GM19463 (cell line): ENCODE measurements at regions not wholly inside any gene's neighbourhood (a gene's known extent, or its start where the extent isn't known, plus 50 kb on each side); places are given as distances from the start of the nearest gene placed in this dataset.

ENCODE experiments used
- ATAC-seq: cut with Tn5 transposase; IDR thresholded peaks from one replicate; pipeline ENCODE4 v1.9.1; 2021; ENCODE audit warnings: mild to moderate bottlenecking, moderate library complexity; ENCODE audit not compliant: unreplicated experiment

DNA sequence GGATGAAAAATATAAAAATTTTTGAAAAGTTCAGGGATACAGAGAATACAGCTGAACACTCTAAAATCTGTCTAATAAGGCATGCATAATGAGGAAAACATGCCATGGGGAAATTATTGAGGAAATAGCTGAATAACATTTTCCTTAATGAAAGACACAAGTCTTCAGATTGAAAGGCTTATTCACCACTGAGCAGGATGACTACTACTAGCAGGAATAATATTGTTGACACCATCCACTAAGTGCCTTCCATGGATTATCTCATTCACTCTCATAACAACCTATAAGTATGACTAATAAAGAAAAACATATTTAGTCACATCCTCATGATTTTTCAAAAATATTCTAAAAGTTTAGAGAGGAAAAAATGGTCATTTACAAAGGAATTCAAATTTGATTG lies 96.7 kb upstream of the FER start:
- no peak for ATAC-seq

DNA sequence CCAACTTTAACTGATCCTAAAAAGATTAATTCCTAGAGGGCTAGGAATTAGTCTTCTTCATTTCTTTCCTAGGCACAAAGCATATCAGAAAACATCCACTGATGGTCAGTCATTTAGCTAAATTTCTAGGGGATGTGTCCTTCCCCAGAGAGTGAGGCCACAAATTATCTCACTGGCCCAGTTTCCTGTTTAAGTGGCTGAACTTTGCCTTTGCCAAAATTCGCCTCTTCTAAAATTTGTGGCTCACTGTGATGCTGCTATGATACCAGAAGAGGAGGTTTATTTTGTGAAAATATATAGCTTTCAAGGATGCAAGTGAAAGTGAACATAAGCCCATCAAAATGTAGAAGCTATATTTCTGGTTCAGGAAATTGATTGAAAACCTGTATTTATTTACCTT lies 98.1 kb upstream of the FER start:
- no peak for ATAC-seq

DNA sequence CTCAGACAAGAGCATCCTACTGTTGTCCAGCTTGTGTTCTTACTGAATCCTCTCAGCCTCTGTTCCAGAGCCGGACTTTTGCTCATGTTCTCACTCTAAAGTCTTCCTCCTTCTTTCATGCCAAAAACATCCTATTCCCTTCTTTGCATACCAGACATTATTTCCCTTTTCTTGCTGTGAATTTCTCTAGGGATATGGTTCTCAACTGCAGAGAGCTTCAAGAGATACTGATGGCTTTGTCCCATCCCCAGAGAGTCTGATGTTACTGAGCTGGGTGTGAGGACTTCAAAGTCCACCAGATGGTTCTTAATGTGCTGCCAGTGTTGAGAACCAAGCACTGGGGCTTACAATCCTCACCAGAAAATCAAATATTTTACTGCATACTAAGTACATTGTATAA lies 98.6 kb upstream of the FER start:
- ATAC-seq, result no peak

DNA sequence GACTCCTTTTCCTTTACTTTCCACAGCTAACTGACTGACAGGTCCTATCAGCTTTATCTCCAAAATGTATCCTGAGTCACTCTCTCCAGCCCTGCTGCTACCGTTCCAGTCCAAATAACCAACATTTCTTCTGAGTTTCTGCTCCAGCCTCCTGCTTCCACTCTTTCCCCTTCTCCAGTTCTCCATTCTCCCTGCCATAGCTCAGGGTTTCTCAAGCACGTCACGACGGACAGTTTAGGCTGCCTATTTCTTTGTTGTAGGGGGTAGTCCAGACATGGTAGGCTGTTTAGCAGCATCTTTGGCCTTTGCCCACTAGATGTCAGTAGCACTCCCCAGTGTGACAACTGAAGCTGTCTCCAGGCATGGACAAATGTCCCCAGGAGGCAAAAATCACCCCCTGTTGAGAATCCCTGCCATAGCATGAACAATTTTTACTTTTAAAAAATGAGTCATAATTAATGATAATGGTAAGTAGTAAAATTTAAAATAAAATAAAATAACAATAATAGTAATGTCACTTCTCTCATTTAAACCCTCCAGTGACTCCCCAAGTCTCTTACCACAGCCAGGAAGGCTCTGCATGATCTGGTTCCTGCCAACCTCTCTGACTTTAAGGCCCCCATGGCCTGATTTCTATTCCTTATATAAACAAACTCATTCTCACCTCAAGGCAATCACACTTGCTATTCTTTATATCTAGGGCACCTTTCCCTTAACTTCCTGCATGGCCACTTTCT lies 105.4 kb upstream of the FER start:
- peak; percentile 99 for ATAC-seq

DNA sequence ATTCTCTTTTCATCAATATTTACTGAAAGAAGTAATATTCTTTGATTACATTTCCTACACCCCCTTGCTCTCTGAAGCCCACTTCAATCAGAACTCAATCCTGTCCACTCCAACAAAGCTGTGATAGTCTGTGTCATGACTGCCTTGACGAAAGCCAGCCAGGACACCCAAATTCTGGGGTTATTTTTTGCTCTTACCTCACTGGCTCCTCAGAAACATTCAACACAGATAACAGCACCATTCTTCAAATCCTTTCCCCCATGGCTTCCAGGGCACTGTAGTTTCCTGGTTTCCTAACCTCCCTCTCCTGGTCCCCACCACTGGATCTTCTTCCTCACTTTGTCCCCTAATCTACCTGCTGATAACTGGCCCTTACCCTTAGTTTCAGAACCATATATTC lies 106.1 kb upstream of the FER start:
- ATAC-seq, result no peak

DNA sequence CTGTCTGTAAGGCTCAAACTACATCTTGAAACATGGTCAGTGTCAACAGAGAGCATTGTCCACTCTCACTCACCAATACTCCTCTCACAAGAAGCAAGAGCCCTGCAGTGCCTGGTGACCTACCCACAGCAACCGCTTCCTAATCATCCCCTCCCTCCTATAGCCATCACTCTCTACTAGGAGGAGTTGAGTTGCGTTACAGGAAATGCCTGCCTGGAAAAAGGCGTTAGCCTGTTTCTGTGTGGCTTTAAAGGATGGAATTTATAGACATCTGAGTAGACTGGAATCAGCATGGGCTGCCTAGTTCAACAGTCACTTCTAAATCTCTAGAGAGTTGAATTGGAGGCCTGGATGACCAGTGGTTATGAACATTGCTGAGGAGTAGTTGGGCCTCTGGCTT lies 108.3 kb upstream of the FER start:
- ATAC-seq, result no peak

DNA sequence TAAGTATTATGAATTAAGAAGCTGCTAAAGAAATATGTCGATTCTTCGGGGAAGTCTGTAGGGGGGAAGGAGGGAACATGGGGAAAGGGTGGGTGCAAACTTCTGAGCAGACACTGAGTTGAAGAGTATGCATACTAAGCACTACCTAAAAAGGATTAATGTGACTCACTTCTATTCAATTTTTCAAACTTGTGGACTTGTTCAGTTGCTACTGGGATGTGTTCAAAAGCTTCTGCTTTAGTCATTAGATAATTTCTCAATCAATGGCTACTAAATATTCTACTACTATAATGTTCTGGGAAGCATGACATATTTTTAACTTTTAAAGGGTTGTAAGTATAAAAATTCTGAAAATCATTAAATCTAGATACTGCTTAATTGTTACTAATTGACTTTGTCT lies 109.7 kb upstream of the FER start:
- no peak for ATAC-seq

DNA sequence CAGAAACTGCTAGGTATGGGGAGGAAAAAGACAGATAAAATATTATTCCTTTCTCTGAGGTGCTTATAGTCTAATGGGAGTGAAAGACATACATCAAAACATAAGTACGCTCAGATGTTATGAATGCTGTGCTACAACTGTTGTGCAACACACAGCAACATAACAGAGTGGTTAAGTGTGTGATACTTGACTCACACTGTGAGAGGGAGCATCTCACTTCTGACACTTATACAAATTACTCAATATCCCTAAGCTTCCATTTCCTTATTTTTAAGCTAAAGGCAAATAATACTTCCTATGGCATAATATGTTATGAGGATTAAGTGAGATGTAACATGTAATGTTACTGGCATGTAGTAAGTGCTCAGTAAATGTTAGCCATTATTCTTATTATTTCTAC lies 110.6 kb upstream of the FER start:
- ATAC-seq, result no peak

DNA sequence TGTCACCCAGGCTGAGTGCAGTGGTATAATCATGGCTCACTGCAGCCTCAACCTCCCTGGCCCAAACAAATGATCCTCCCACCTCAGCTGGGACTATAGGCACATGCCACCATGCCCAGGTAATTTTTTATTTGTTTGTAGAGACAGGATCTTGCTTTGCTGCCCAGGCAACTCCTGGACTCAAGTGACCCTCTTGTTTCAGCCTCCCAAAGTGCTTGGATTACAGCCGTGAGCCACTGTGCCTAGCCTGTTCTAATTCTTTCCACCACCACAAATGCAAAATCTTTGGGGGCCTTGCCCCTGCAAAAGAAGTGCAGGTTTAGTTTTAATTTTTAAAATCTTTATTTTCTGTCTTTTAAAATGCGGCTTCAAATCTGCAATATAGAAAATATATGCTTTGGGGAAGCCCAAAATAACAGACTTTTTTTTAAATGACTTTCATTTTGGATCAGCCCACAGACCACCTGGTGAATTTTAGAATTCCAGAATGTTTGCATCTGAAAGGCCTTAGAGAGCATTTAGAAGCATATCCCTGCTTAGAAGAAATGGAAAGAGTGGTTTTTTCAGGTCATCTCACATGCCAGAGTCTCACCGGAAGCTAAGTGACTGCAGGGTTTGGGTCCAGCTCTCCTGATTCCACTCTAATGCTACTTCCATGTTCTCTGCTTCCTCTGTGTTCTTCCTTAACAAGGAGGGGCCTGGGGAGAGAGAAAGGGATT lies 111.4 kb upstream of the FER start:
- ATAC-seq, result no peak

DNA sequence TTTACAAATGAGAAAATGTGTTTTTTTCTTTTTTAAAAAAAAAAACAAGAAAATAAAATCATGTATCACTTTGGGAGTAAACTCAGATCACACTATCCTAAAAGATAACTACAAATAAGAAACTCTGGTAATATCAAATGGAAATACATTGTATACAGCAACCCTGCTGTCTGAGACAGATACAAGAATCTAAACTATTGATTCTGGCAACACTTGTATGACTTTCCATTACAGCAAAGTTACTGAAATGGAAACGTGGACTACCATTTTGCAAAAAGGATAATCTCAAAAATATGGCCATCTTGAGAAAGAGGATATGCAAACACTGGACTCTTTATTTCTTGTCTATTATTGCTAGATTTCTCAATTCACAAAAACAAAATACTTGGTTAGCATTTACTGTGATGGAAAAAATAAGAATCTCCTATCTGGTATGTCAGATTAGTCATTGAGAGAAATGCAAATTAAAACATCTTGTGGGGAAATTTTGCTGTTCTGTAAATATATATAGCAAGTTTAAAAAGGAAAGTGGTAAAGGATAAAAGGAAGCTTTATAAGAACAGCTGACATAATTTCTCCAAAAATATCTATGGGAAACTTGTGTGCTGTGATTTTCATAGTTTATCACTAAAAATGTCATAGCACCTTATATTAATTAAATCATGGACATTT lies 112.9 kb upstream of the FER start:
- peak; percentile 58 for ATAC-seq

DNA sequence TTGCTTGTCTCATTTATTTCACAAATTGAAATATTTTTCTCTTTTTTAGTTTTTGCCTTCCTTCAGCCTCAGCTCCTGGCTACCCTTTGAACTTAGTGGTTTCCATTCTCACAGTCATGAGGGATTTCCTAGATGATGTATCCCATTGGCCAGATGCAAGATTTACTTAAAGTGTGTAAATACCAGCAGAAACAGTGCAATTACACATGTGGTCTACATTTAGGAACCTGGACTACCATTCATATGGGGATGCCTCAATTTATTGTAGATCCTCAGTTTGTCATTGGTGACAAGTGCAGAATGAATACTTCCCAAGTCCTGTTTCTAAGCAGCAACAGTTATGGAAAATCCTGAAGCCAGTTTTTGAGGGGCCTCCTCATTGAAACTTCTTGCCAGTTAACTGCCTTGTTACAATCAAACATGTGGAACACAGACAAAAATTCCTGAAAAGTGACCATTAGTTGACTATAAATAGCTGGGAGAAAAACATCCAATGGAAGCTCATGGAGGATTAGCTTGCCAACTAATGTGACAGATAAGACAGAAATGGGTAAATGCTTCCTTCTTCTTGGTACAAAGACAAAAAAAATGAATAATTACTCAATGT lies 113.6 kb upstream of the FER start:
- no peak for ATAC-seq

DNA sequence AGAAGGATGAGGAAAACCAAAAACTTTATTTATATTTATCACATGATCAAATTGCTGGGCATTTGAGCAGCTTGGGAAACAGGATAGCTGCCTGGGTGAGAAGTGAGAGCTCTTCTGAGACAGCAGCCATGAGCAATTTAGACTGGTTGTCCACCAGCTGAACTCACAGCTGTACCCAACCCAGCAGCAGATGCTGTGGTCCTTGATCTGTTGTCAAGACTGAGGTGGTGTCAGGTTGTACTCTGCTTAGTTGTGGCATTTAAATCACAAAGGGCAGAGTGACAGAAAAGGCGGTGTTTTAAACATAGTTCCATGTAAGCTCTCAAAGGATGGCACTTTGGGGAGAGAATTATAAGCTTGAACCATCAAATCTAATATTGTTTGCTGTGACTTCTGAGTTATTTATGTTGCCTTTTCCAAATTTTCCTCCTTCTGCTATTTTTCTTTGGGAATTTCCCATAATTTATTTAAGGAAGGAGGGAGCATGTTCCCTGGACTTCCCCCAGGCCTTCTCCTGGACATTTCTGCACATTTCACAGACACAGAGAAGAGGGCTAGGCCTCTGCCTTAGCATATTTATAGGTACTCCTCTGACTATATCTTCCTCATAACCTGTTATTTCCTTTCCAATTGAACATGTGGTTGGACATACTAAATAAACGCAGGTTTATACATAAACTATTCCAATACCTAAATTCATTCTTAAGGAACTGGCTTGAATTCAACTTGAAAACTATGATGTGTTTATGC lies 117.7 kb upstream of the FER start:
- no peak for ATAC-seq

DNA sequence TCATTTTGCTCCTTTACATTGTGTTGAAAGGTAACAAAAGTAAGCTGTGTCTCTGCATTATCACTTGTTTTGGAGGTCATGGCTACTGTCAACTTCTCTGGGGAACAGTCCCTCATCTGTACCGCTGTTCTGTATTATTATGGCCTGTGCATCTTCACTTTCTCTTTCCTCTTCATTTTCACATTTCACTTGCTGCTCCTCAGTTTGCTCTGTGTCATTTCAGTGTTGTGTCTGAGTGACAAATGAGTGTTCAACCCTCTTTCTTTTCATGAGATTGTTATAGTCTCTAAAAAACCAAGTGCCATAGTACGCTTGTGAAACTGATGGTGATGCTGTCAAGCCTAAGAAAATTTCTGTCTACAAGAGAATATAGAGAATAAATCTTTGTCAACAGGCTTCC lies 122.0 kb upstream of the FER start:
- ATAC-seq, result no peak

DNA sequence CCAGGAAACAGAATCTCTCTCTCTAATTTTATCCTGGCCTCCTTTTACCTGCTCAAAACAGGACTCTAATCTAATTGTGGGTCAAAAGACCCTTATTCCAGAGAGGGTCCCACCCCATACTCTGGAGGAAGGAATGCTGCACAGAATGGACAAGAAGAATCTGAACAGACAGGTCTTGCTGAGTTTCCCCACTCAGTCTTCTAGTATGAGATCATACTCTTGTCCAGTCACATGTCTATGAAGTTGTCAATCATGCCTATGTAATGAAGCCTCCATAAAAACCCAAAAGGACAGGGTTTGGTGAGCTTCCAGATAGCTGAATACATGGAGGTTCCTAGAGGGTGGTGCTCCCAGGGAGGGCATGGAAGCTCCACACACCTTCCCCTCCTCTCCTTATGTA lies 123.9 kb upstream of the FER start:
- ATAC-seq, result no peak

DNA sequence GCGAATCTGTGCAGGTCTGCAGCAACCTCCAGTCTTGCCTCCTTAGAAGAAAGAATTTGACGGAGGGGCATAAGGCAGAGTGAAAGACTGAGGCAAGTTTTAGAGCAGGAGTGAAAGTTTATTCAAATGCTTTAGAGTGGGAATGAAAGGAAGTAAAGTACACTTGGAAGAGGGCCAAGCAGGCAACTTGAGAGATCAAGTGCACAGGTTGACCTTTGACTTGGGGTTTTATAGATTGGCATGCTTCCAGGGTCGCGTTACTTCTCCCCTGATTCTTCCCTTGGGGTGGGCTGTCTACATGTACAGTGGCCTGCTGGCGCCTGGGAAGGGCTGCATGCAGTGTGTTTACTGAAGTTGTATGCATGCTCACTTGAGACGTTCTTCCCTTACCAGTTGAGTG lies 127.2 kb upstream of the FER start:
- no peak for ATAC-seq

DNA sequence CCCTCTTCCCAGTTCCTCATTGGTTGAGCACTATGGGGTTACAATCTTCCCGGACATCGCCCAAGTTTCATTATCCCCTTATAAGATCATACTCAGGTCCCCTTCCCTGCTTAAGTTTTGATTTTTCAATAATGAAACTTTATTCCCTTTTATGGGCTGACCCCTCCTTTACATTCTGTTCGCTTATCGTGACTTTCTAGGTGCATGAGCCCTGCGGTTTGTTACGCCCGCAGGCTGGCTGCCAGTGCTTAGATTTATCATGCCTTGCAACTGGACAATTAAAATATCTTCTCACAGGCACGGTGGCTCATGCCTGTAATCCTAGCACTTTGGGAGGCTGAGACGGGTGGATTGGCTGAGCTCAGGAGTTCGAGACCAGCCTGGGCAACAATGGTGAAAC lies 127.9 kb upstream of the FER start:
- ATAC-seq, result no peak

DNA sequence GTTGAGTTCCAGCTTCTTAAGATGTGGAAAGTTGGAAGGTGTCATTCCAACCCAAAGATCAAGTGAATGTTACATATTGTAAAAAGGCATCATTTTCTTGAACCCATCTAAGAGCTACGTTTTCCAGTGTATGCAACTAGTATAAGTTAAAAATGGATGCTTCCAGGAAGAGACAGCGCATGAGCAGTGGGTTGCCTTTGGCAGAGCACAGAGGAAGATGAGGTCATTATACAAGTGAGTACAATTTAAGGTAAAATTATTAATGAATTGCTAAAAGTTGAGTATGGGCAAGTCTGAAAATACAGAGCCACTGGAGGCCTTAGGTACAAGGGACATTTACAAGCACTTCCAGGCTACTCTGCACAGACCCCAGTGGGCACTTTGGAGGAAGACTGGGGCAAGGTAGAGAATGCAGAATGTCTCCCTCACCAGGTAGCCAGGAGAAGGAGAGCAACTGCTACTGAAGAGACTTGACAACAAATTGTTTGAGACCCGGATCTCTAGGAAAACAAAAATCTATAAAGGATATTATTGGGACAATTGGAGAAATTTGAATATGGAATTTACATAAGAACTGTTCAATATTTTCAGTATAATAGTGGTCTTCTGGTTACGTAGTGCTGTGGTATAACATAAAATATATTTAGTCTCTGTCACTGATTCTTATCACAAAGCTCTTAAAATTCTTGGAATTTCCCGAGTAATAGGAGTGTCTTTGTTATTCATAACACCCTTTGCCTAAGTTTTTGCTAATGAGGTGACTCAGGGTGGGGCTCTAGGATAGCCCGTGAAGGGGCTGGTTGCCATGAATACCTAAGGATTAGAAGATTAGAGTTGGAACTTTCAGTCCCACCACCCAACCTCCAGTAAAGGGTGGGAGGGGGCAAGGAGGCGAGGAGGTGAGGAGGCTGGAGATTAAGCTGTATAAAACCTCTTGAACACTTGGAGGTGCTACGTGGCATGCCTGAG lies 129.9 kb upstream of the FER start:
- no peak for ATAC-seq

DNA sequence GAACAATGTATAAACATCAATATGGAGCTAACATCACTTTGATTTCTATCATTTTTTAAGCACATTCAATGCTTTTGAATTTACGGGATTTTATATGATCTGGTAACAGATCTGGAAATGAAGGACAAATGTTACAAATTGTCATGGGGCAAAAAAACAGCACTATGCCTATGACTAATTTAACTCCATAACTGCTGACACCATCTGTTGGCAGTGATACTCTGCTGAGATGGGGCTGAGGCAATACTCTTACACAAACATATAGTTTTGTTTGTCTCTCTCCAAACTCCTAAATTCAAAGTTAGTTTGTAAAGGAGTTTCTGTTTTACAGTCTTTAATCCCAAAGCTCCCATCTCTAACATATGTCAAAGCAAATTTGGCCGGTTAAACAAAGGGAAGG lies 132.5 kb upstream of the FER start:
- no peak for ATAC-seq

DNA sequence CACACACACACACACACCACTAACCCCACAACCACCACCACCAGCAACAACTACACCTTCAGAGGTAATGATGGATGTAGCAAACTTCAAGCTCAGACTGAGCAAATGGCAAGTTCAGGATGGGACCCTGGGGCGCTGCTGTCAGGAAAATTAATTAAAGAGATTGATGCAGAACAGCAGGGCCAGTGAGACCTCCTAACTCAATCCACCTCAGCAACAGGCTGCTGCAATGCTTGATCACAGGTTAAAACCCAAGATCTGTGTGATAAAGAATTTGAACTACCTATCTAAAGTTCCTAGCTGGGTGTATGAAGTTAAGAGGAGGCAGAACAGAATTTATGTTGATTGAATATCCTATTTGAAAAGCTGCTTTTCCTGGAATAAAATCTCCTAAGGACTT lies 140.3 kb upstream of the FER start:
- no peak for ATAC-seq

DNA sequence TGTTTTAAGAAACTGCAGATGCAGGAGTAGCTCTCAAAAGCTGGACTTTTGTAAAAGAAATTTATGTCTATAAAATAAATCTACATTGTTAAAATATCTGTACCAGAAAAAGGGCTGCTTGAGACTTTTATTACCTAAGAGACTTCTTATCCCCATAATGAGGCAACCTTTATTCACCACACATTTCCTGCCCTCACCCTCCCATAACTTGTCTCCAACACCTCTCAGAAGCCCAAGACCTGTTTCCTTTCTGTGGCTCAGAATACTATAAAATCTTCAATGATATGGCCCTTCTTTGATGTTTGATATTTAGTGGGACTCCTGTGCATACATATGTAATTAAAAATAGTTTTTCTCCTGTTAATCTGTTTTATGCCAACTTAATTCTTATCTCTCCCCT lies 141.5 kb upstream of the FER start:
- ATAC-seq, result no peak
